PC-3 (cell line): ENCODE measurements at regions not wholly inside any gene's neighbourhood (a gene's known extent, or its start where the extent isn't known, plus 50 kb on each side); places are given as distances from the start of the nearest gene placed in this dataset.

Experiments
- ATAC-seq: fragments of 200-7000 bp; cut with Tn5 transposase; 2 replicates; pipeline ENCODE4 v1.9.1; 2020; ENCODE audit warnings: mild to moderate bottlenecking, moderate library complexity
- BruUV-seq: library from RNA; stranded (reverse); fragments of 400-500 nt; replicated peaks from 2 replicates; lab custom pipeline; 2021; lab: Mats Ljungman, UMichigan
- CTCF ChIA-PET: fragments of 300-600 bp; sonication (Branson Sonifier 250); formaldehyde crosslinking; loops from one replicate; lab custom pipeline; 2022; ENCODE audit warnings: antibody characterized with exemption; lab: Charles Lee
- POLR2A ChIA-PET: fragments of 300-600 bp; sonication (Branson Sonifier 250); formaldehyde crosslinking; loops from one replicate; lab custom pipeline; 2022; ENCODE audit warnings: antibody characterized with exemption; ENCODE audit not compliant: unreplicated experiment; lab: Charles Lee
- DNase-seq: peaks from one replicate; pipeline ENCODE4 v3.0.0-alpha.2; 2015
- H2AFZ ChIP-seq: fragments of 300-600 bp; sonication (generic); 2 replicates; pipeline ENCODE4 v1.6.0; 2016; ENCODE audit warnings: antibody characterized with exemption, low read length
- H3F3A ChIP-seq: fragments of 300-600 bp; sonication (generic); one replicate; pipeline ENCODE4 v1.6.0; 2017; ENCODE audit warnings: antibody characterized with exemption, low read length, control low read depth, mild to moderate bottlenecking; ENCODE audit not compliant: unreplicated experiment
- H3K27ac ChIP-seq: fragments of 300-600 bp; sonication (generic); 2 replicates; pipeline ENCODE4 v1.5.1; 2016; ENCODE audit warnings: mild to moderate bottlenecking, low read length
- H3K27me3 ChIP-seq: fragments of 300-600 bp; sonication (generic); 2 replicates; pipeline ENCODE4 v1.6.1; 2016; ENCODE audit warnings: low read length, mixed read lengths
- H3K36me3 ChIP-seq: fragments of 300-600 bp; sonication (generic); 2 replicates; pipeline ENCODE4 v1.6.1; 2016; ENCODE audit warnings: low read depth, mixed run types, low read length, mixed read lengths
- H3K4me1 ChIP-seq: fragments of 300-600 bp; sonication (generic); 2 replicates; pipeline ENCODE4 v1.5.1; 2016; ENCODE audit warnings: low read length; ENCODE audit not compliant: insufficient read depth
- H3K4me2 ChIP-seq: fragments of 300-600 bp; sonication (generic); 2 replicates; pipeline ENCODE4 v1.6.0; 2016; ENCODE audit warnings: low read length
- H3K4me3 ChIP-seq: fragments of 300-600 bp; sonication (generic); 2 replicates; pipeline ENCODE4 v1.5.1; 2016; ENCODE audit warnings: mild to moderate bottlenecking, low read length, mixed read lengths
- H3K79me2 ChIP-seq: fragments of 300-600 bp; sonication (generic); 2 replicates; pipeline ENCODE4 v1.6.1; 2017; ENCODE audit warnings: low read length, mixed read lengths
- H3K9ac ChIP-seq: fragments of 300-600 bp; sonication (generic); 2 replicates; pipeline ENCODE4 v1.6.0; 2016; ENCODE audit warnings: mild to moderate bottlenecking, low read length
- H3K9me2 ChIP-seq: fragments of 300-600 bp; sonication (generic); replicated peaks from 2 replicates; pipeline ENCODE4 v1.6.1; 2016; ENCODE audit warnings: mixed run types, low read length, mixed read lengths
- H3K9me3 ChIP-seq: fragments of 300-600 bp; sonication (generic); 2 replicates; pipeline ENCODE4 v1.6.1; 2016; ENCODE audit warnings: low read length, mixed read lengths
- H4K20me1 ChIP-seq: fragments of 300-600 bp; sonication (generic); 2 replicates; pipeline ENCODE4 v1.6.1; 2016; ENCODE audit warnings: low read length, mixed read lengths
- EZH2 ChIP-seq: fragments of 300-600 bp; sonication (generic); IDR thresholded peaks from one replicate; pipeline ENCODE4 v1.6.1; 2017; ENCODE audit warnings: antibody characterized with exemption, mild to moderate bottlenecking, low read length; ENCODE audit not compliant: unreplicated experiment
- EZH2phosphoT487 ChIP-seq: fragments of 300-600 bp; sonication (generic); IDR thresholded peaks from 2 replicates; pipeline ENCODE4 v1.6.1; 2018; ENCODE audit warnings: mild to moderate bottlenecking, antibody characterized with exemption, low read length, borderline replicate concordance
- intact Hi-C: fragments of 100-400 bp; cut with micrococcal nuclease; formaldehyde crosslinking; loops from 2 replicates; pipeline ENCODE4 v1.9.0; 2023
- TF ChIP-seq, protein P1 (sequence below): fragments of 300-600 bp; sonication (generic); conservative IDR thresholded peaks from 2 replicates; pipeline ENCODE4 v1.5.1; 2017; ENCODE audit warnings: antibody characterized with exemption, low read depth, mild to moderate bottlenecking, low read length

DNA sequence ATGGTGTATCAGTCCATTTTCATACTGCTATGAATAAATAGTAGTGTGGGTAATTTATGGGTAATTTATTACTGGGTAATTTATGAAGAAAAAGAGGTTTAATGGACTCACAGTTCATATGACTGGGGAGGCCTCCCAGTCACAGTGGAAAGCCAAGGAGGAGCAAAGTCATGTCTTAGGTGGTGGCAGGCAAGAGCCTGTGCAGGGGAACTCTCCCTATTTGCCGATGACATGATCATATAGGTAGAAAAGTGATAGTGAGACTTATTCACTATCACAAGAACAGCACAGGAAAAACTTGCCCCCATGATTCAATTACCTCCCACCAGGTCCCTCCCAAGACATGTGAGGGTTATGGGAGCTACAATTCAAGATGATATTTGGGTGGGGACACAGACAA, 1137.7 kb downstream of the UQCRFS1 start:
- Histone ChIP-seq H3K27ac (no peak overlapping the region), H3K27me3 (no peaks in the 10 kb centered on the region), H3F3A (no peaks in the 10 kb centered on the region), H3K36me3 (no peaks in the 10 kb centered on the region), H3K4me3 (no peak overlapping the region), H3K9me2 (no peaks in the 10 kb centered on the region), H3K4me2 (no peak overlapping the region), H2AFZ (no peak overlapping the region), H3K9me3 (no peaks in the 10 kb centered on the region), H4K20me1 (no peaks in the 10 kb centered on the region), H3K4me1 (no peaks in the 10 kb centered on the region), H3K79me2 (no peaks in the 10 kb centered on the region), H3K9ac (no peak overlapping the region)
- no TSS peak for BruUV-seq
- CTCF ChIA-PET: no interaction called here
- POLR2A ChIA-PET: no interaction called here
- TF ChIP-seq EZH2 (no peak), EZH2phosphoT487 (no peak)
- TF ChIP-seq, protein P1, sequence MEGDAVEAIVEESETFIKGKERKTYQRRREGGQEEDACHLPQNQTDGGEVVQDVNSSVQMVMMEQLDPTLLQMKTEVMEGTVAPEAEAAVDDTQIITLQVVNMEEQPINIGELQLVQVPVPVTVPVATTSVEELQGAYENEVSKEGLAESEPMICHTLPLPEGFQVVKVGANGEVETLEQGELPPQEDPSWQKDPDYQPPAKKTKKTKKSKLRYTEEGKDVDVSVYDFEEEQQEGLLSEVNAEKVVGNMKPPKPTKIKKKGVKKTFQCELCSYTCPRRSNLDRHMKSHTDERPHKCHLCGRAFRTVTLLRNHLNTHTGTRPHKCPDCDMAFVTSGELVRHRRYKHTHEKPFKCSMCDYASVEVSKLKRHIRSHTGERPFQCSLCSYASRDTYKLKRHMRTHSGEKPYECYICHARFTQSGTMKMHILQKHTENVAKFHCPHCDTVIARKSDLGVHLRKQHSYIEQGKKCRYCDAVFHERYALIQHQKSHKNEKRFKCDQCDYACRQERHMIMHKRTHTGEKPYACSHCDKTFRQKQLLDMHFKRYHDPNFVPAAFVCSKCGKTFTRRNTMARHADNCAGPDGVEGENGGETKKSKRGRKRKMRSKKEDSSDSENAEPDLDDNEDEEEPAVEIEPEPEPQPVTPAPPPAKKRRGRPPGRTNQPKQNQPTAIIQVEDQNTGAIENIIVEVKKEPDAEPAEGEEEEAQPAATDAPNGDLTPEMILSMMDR: no peak
- ATAC-seq (no peak), DNase-seq (no peak)
- intact Hi-C loops: no loop called here

DNA sequence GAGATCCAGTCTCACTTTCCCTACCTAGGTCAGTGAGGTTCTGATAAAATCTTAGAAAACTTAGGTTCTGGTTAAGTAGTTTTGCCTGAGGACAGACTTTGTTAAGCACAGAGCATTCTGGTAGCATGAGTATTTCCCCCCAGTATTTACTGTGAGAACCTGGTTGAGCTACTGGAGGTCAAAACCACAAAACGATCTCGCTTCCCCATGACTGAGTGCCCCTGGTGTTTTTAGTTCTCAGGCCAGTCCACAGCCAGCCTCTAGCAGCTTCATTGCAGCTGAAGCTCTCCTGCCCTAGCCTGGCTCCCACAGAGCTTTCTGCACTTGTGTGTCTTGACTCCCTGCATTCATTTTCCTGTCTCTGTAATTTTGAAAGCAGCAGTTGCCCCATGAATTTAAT, 1138.2 kb downstream of the UQCRFS1 start:
- TF ChIP-seq EZH2: no peak
- TF ChIP-seq EZH2phosphoT487: no peak
- TF ChIP-seq, protein P1: no peak
- Histone ChIP-seq H2AFZ (no peak overlapping the region), H4K20me1 (no peaks in the 10 kb centered on the region), H3K4me2 (no peak overlapping the region), H3K36me3 (no peaks in the 10 kb centered on the region), H3K79me2 (no peaks in the 10 kb centered on the region), H3K4me1 (no peaks in the 10 kb centered on the region), H3K9me2 (no peaks in the 10 kb centered on the region), H3K9me3 (0 out of 2 replicates have a peak, but pooled peaks cover 3% of the 10 kb centered on the region), H3K27ac (no peak overlapping the region), H3K27me3 (no peaks in the 10 kb centered on the region), H3K4me3 (no peak overlapping the region), H3K9ac (no peak overlapping the region), H3F3A (no peaks in the 10 kb centered on the region)
- ATAC-seq (no peak), DNase-seq (no peak)
- POLR2A ChIA-PET: no interaction called here
- no TSS peak for BruUV-seq
- intact Hi-C loops: no loop called here
- CTCF ChIA-PET: no interaction called here

DNA sequence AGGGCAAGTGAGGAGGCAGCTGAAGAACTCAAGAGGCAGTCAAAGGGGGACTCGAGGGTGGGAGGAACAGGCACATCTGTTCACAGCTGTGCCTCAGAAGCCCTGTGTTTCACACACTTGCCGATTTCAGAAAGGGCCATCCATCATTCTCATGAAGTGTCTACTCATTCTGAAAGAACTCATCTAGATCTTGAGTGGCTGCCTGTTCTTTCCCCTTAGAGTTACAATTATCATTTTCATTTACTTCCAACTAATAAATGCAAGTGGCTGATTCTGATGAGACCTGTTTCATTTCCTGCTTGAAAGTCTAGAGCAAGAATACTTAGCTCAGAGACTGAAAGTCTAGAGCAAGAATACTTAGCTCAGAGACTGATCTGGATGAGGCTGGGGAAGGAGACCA, 1145.1 kb downstream of the UQCRFS1 start:
- Histone ChIP-seq H3K27me3 (no peaks in the 10 kb centered on the region), H3K9me3 (0 out of 2 replicates have a peak, but pooled peaks cover 4% of the 10 kb centered on the region), H3K4me2 (no peak overlapping the region), H3K27ac (no peak overlapping the region), H3K9ac (no peak overlapping the region), H3K4me1 (no peaks in the 10 kb centered on the region), H3F3A (no peaks in the 10 kb centered on the region), H3K36me3 (no peaks in the 10 kb centered on the region), H3K9me2 (no peaks in the 10 kb centered on the region), H4K20me1 (no peaks in the 10 kb centered on the region), H2AFZ (no peak overlapping the region), H3K4me3 (no peak overlapping the region), H3K79me2 (no peaks in the 10 kb centered on the region)
- intact Hi-C loops: no loop called here
- ATAC-seq (no peak), DNase-seq (no peak)
- CTCF ChIA-PET: no interaction called here
- no TSS peak for BruUV-seq
- TF ChIP-seq, protein P1: no peak
- POLR2A ChIA-PET: no interaction called here
